DOHH2 (cell line): ENCODE measurements at regions not wholly inside any gene's neighbourhood (a gene's known extent, or its start where the extent isn't known, plus 50 kb on each side); places are given as distances from the start of the nearest gene placed in this dataset.

Source experiments
- H3F3A ChIP-seq: fragments of 200-600 bp; sonication (generic), shearing (Covaris generic); 2 replicates; pipeline ENCODE4 v1.6.0; 2016; ENCODE audit warnings: antibody characterized with exemption, mild to moderate bottlenecking; ENCODE audit not compliant: control insufficient read depth, insufficient read depth
- H3K27ac ChIP-seq: fragments of 200-600 bp; sonication (generic); 2 replicates; pipeline ENCODE4 v1.5.1; 2014; ENCODE audit warnings: low read depth, mild to moderate bottlenecking, low read length, moderate library complexity
- H3K27me3 ChIP-seq: fragments of 200-600 bp; sonication (generic); 2 replicates; pipeline ENCODE4 v1.6.1; 2014; ENCODE audit warnings: mild to moderate bottlenecking, low read length, mixed read lengths; ENCODE audit not compliant: control insufficient read depth
- H3K36me3 ChIP-seq: fragments of 200-600 bp; sonication (generic); 2 replicates; pipeline ENCODE4 v1.6.1; 2014; ENCODE audit warnings: mild to moderate bottlenecking, low read length, moderate library complexity, mixed read lengths; ENCODE audit not compliant: control insufficient read depth
- H3K4me1 ChIP-seq: fragments of 200-600 bp; sonication (generic); 2 replicates; pipeline ENCODE4 v1.6.1; 2014; ENCODE audit warnings: mild to moderate bottlenecking, low read length, mixed read lengths; ENCODE audit not compliant: control insufficient read depth
- H3K4me2 ChIP-seq: fragments of 200-600 bp; sonication (generic); 2 replicates; pipeline ENCODE4 v1.6.0; 2014; ENCODE audit warnings: mild to moderate bottlenecking, low read length, moderate library complexity
- H3K4me3 ChIP-seq: fragments of 200-600 bp; sonication (generic); 2 replicates; pipeline ENCODE4 v1.5.1; 2014; ENCODE audit warnings: mild to moderate bottlenecking, low read length, mixed read lengths
- H3K79me2 ChIP-seq: fragments of 200-600 bp; sonication (generic); 2 replicates; pipeline ENCODE4 v1.6.1; 2014; ENCODE audit warnings: mild to moderate bottlenecking, low read length, mixed read lengths; ENCODE audit not compliant: control insufficient read depth
- H3K9me2 ChIP-seq: fragments of 200-600 bp; sonication (generic); replicated peaks from 2 replicates; pipeline ENCODE4 v1.6.1; 2014; ENCODE audit warnings: mild to moderate bottlenecking, low read length, mixed read lengths; ENCODE audit not compliant: control insufficient read depth
- H3K9me3 ChIP-seq: fragments of 200-600 bp; sonication (generic); 2 replicates; pipeline ENCODE4 v1.6.1; 2014; ENCODE audit warnings: antibody characterized with exemption, low read length, mixed read lengths; ENCODE audit not compliant: control insufficient read depth, insufficient read depth
- H4K20me1 ChIP-seq: fragments of 200-600 bp; sonication (generic); 2 replicates; pipeline ENCODE4 v1.6.0; 2014; ENCODE audit warnings: low read depth, mild to moderate bottlenecking, antibody characterized with exemption, low read length, moderate library complexity; ENCODE audit not compliant: control insufficient read depth, insufficient read depth
- EZH2phosphoT487 ChIP-seq: fragments of 200-600 bp; sonication (generic); IDR thresholded peaks from 2 replicates; pipeline ENCODE4 v1.6.1; 2017; ENCODE audit warnings: borderline replicate concordance, mild to moderate bottlenecking, antibody characterized with exemption, low read length, moderate library complexity, mixed read lengths
- TF ChIP-seq, protein P1 (sequence below): fragments of 200-600 bp; sonication (generic); IDR thresholded peaks from one replicate; pipeline ENCODE4 v1.5.1; 2014; ENCODE audit warnings: antibody characterized with exemption, mild to moderate bottlenecking, low read depth, low read length; ENCODE audit not compliant: poor library complexity, severe bottlenecking

DNA sequence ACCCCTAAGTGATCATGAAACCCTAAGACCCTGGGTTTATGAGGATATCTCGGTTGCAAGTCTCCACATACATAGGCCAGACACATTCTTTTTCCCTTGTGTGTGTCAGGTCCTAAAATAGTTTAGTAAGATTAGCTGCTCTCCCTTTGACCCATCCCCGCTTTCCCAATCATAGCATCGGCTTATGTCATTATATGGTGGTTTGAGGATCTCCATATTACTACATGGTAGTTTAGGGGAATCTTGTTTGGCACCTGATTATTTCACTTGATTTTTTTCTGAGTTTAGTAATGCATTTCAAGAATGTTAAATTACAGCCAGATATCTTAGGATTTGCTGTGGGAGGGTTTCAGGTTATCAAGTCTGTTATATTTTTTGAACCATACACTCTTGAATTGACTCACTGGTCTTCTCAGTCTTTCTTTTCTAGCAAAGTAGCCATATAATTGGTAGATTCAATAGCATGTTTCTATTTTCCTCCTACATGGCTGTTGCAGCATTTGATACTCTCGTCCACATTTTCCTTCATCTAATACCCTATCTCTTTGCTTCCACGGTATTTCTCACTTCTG, 68.3 kb upstream of the TRHDE start:
- Histone ChIP-seq H3F3A (no peaks in the 10 kb centered on the region), H3K36me3 (no peaks in the 10 kb centered on the region), H3K9me3 (no peaks in the 10 kb centered on the region), H3K4me3 (no peak overlapping the region), H4K20me1 (no peaks in the 10 kb centered on the region), H3K4me2 (no peak overlapping the region), H3K27me3 (no peaks in the 10 kb centered on the region), H3K9me2 (no peaks in the 10 kb centered on the region), H3K79me2 (no peaks in the 10 kb centered on the region), H3K27ac (no peak overlapping the region), H3K4me1 (no peaks in the 10 kb centered on the region)
- TF ChIP-seq, protein P1, sequence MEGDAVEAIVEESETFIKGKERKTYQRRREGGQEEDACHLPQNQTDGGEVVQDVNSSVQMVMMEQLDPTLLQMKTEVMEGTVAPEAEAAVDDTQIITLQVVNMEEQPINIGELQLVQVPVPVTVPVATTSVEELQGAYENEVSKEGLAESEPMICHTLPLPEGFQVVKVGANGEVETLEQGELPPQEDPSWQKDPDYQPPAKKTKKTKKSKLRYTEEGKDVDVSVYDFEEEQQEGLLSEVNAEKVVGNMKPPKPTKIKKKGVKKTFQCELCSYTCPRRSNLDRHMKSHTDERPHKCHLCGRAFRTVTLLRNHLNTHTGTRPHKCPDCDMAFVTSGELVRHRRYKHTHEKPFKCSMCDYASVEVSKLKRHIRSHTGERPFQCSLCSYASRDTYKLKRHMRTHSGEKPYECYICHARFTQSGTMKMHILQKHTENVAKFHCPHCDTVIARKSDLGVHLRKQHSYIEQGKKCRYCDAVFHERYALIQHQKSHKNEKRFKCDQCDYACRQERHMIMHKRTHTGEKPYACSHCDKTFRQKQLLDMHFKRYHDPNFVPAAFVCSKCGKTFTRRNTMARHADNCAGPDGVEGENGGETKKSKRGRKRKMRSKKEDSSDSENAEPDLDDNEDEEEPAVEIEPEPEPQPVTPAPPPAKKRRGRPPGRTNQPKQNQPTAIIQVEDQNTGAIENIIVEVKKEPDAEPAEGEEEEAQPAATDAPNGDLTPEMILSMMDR: no peak
- no peak for TF ChIP-seq EZH2phosphoT487

DNA sequence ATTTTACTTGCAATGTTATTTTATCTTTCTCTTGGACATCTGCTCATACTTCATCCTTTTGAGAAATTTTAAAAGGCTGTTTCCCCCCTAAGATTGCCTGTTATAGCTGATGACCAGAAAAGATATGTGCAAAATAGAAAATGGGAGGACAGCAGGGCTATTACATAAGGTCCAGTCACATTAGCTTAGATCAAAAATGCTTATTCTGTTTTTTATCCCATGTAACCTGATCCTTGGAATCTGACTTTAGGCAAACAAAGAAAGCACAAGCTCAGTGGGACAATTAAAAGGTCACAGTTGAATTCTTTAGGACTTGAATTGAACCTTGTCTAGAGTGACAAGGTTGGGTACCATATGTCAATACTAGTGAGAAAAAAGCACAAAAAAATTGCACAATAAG, 65.1 kb upstream of the TRHDE start:
- H3K9me2 ChIP-seq: no peaks in the 10 kb centered on the region
- H3K4me1 ChIP-seq: no peaks in the 10 kb centered on the region
- no peak overlapping the region for H3K4me2 ChIP-seq
- no peaks in the 10 kb centered on the region for H3K79me2 ChIP-seq
- no peak overlapping the region for H3K4me3 ChIP-seq
- no peaks in the 10 kb centered on the region for H3K27me3 ChIP-seq
- no peak for TF ChIP-seq EZH2phosphoT487
- TF ChIP-seq, protein P1: no peak
- H3K9me3 ChIP-seq: no peaks in the 10 kb centered on the region
- H3K27ac ChIP-seq: no peak overlapping the region
- no peaks in the 10 kb centered on the region for H3F3A ChIP-seq
- no peaks in the 10 kb centered on the region for H4K20me1 ChIP-seq
- no peaks in the 10 kb centered on the region for H3K36me3 ChIP-seq

DNA sequence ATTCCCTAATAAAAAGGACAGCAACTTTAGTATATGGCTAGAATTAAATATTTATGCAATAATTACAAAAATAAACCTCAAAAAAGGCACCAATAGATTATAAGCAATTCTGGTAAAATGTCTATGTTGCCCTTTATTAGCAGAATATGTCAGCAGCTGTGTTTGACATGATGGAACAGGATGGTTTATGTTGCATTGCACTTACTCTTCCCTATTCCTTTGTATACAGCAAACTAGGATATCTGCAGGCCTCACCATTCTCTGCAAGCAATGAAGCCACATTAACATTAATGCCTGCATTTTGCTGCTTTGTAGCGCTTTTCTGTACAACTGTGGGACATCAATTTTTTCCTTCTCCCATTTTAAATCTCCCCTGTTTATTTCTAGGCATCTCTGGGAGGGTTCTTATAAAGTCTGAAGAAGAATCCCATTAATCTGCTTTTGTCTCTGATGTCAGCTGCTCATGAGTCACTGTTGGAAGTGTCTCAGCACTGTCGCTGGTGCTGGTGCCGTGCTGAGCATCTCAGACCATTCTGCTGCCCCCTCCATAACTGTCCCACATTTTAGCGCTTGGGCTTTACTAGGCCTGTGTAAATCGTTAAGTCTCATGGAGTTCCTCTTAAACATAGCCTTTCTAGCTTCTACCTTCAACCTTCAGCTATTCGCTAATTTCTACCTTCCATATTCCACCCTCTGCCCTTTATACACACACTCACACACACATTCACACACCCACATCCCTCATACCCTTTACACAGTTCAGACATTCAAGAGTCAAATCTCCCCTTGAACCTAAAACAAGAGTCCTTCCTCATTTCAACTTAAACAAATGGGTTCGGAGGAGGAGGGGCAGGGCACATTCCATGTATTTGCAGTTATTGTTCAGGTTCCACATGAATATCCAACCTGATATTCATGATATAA, 64.4 kb upstream of the TRHDE start:
- H3K79me2 ChIP-seq: no peaks in the 10 kb centered on the region

More for the DNA sequence above, 64.4 kb upstream of the TRHDE start:
- H3K27me3 ChIP-seq: no peaks in the 10 kb centered on the region
- H3K27ac ChIP-seq: no peak overlapping the region
- no peaks in the 10 kb centered on the region for H3K9me2 ChIP-seq
- no peaks in the 10 kb centered on the region for H3K4me1 ChIP-seq
- no peak overlapping the region for H3K4me3 ChIP-seq
- H3K36me3 ChIP-seq: no peaks in the 10 kb centered on the region
- no peak overlapping the region for H3K4me2 ChIP-seq
- no peaks in the 10 kb centered on the region for H3K9me3 ChIP-seq
- H4K20me1 ChIP-seq: no peaks in the 10 kb centered on the region
- no peak for TF ChIP-seq EZH2phosphoT487
- TF ChIP-seq, protein P1: no peak
- no peaks in the 10 kb centered on the region for H3F3A ChIP-seq
